K562 (cell line): ENCODE measurements at regions not wholly inside any gene's neighbourhood (a gene's known extent, or its start where the extent isn't known, plus 50 kb on each side); places are given as distances from the start of the nearest gene placed in this dataset.

Experiments
- ATAC-seq: fragments of 200-7000 bp; cut with Tn5 transposase; 3 replicates; pipeline ENCODE4 v1.9.1; 2020; ENCODE audit warnings: moderate library complexity
- BruUV-seq: library from RNA; stranded (reverse); fragments of 400-500 nt; replicated peaks from 2 replicates; lab custom pipeline; 2021; lab: Mats Ljungman, UMichigan
- CTCF ChIA-PET: fragments of 300-600 bp; formaldehyde crosslinking; extraction: SDS; loops from one replicate; lab custom pipeline; 2021; ENCODE audit warnings: low intra/inter-chr PET ratio; lab: Yijun Ruan, JAX
- POLR2A ChIA-PET: fragments of 300-600, 350-650 bp; sonication (Branson Sonifier 250); formaldehyde crosslinking; extraction: SDS; loops from one replicate; lab custom pipeline; 2021; ENCODE audit warnings: antibody characterized with exemption, inconsistent platforms; lab: Yijun Ruan, JAX
- DNase-seq, 4 experiments: peaks; one replicate each; pipeline versions ENCODE4 v3.0.0 to v3.0.0-alpha.2; 2011 to 2018; ENCODE audit warnings: low spot score in 3 of 4, mixed read lengths in 3 of 4; ENCODE audit errors: extremely low read depth in 1 of 4
- FAIRE-seq: peaks from 2 replicates; lab custom pipeline; 2011; peaks lifted over from hg19 to GRCh38; lab: Jason Lieb, UNC
- H2AFZ ChIP-seq: 2 replicates; pipeline ENCODE4 v1.6.0; 2011; ENCODE audit warnings: low read depth, low read length, control low read depth, inconsistent platforms
- H3K27ac ChIP-seq: fragments of 200-600 bp; 3 replicates; pipeline ENCODE4 v1.8.0; 2011; ENCODE audit warnings: low read depth, mild to moderate bottlenecking, control low read depth, inconsistent platforms, low read length, moderate library complexity, mixed read lengths; ENCODE audit errors: extremely low read depth
- H3K27me3 ChIP-seq, 2 experiments: fragments of 300-600 bp in 1 of 2; 2 replicates in 1 of 2; 3 replicates in 1 of 2; pipeline versions ENCODE4 v1.6.0 to v1.8.0; 2011; ENCODE audit warnings: inconsistent platforms in 2 of 2, low read length in 2 of 2, mild to moderate bottlenecking in 1 of 2, mixed read lengths in 1 of 2, moderate library complexity in 1 of 2; ENCODE audit not compliant: control insufficient read depth in 2 of 2, insufficient read depth in 2 of 2
- H3K36me3 ChIP-seq: fragments of 300-600 bp; 3 replicates; pipeline ENCODE4 v1.8.0; 2011; ENCODE audit warnings: mild to moderate bottlenecking, low read length, inconsistent platforms; ENCODE audit not compliant: control insufficient read depth, insufficient read depth
- H3K4me1 ChIP-seq, 2 experiments: fragments of 200-600 bp in 1 of 2; replicated peaks in 1 of 2; 2 replicates in 1 of 2; 3 replicates in 1 of 2; pipeline versions ENCODE4 v1.5.1 to v1.8.0; 2011; ENCODE audit warnings: inconsistent platforms in 2 of 2, low read length in 2 of 2, mild to moderate bottlenecking in 1 of 2, mixed read lengths in 1 of 2, moderate library complexity in 1 of 2; ENCODE audit not compliant: control insufficient read depth in 2 of 2, insufficient read depth in 2 of 2
- H3K4me2 ChIP-seq: 2 replicates; pipeline ENCODE4 v1.6.1; 2011; ENCODE audit warnings: low read length, control low read depth, inconsistent platforms, mixed read lengths; ENCODE audit not compliant: insufficient read depth
- H3K4me3 ChIP-seq: fragments of 200-600 bp; sonication (generic), shearing (Covaris generic); 2 replicates; pipeline ENCODE4 v1.5.1; 2016; ENCODE audit warnings: control low read depth, inconsistent platforms
- H3K79me2 ChIP-seq: fragments of 200-600 bp; 3 replicates; pipeline ENCODE4 v1.8.0; 2011; ENCODE audit warnings: low read length, inconsistent platforms; ENCODE audit not compliant: control insufficient read depth, insufficient read depth
- H3K9ac ChIP-seq, 2 experiments: 2 replicates each; pipeline versions ENCODE4 v1.6.0 to v1.6.1; 2011; ENCODE audit warnings: low read depth in 2 of 2, low read length in 2 of 2, control low read depth in 1 of 2, inconsistent platforms in 1 of 2, mild to moderate bottlenecking in 1 of 2, mixed read lengths in 1 of 2; ENCODE audit not compliant: insufficient read depth in 1 of 2
- H3K9me1 ChIP-seq: one replicate; pipeline ENCODE4 v1.6.0; 2011; ENCODE audit warnings: inconsistent platforms, mild to moderate bottlenecking, low read length, moderate library complexity; ENCODE audit not compliant: control insufficient read depth, insufficient read depth
- H3K9me3 ChIP-seq: replicated peaks from 2 replicates; pipeline ENCODE4 v1.5.1; 2011; ENCODE audit warnings: low read depth, low read length, inconsistent platforms; ENCODE audit not compliant: control insufficient read depth, insufficient read depth
- H4K20me1 ChIP-seq: replicated peaks from 2 replicates; pipeline ENCODE4 v1.6.1; 2011; ENCODE audit warnings: low read length, inconsistent platforms, mixed read lengths; ENCODE audit not compliant: control insufficient read depth, insufficient read depth
- CBX3 ChIP-seq, 2 experiments: IDR thresholded peaks; 1 replicate in 1 of 2; 2 replicates in 1 of 2; pipeline ENCODE4 v1.6.1; 2012; ENCODE audit warnings: inconsistent platforms in 2 of 2, low read length in 2 of 2, borderline replicate concordance in 1 of 2, control low read depth in 1 of 2
- CBX5 ChIP-seq: IDR thresholded peaks from 2 replicates; pipeline ENCODE4 v1.6.1; 2014; ENCODE audit warnings: low read depth, borderline replicate concordance
- ELF1 ChIP-seq: fragments of 200-800 bp; sonication (Bioruptor generic); IDR thresholded peaks from 2 replicates; pipeline ENCODE4 v1.6.1; 2016; ENCODE audit warnings: missing genetic modification characterization, missing compliant biosample characterization
- TRIM24 ChIP-seq, 2 experiments: fragments of 450-650 bp; IDR thresholded peaks; 2 replicates each; pipeline ENCODE4 v1.6.1; 2016
- TRIM28 ChIP-seq: fragments of 450-650 bp; IDR thresholded peaks from 2 replicates; pipeline ENCODE4 v1.6.1; 2017
- ZNF766 ChIP-seq: fragments of 200-800 bp; sonication (Bioruptor generic); conservative IDR thresholded peaks from 2 replicates; pipeline ENCODE4 v1.6.1; 2016; ENCODE audit warnings: missing genetic modification characterization, missing compliant biosample characterization
- WGBS: fragments of 100-300 bp; shearing (Covaris generic); methylation state at CpG from one replicate; pipeline ENCODE4 v1.1.6; 2016; ENCODE audit warnings: low coverage, mixed read lengths; ENCODE audit not compliant: insufficient coverage; ENCODE audit errors: missing lambda C conversion rate; 5-methylcytosine and 5-hydroxymethylcytosine counted together
- in situ Hi-C: fragments of 300-500 bp; cut with MboI; formaldehyde crosslinking; loops from 4 replicates; pipeline ENCODE4 v1.15.0; 2018; ENCODE audit warnings: inconsistent platforms, mixed read lengths
- intact Hi-C: fragments of 100-400 bp; cut with micrococcal nuclease; formaldehyde crosslinking; loops from 2 replicates; pipeline ENCODE4 v1.14.2; 2022
- TF ChIP-seq, protein P1 (sequence below): sonication (generic); formaldehyde crosslinking; IDR thresholded peaks from 2 replicates; pipeline ENCODE4 v1.8.1; 2022; ENCODE audit warnings: missing genetic modification reagents
- TF ChIP-seq, protein P2 (sequence below): fragments of 450-650 bp; IDR thresholded peaks from 2 replicates; pipeline ENCODE4 v1.6.1; 2018; ENCODE audit warnings: mild to moderate bottlenecking, low read depth; ENCODE audit not compliant: partially characterized antibody

DNA sequence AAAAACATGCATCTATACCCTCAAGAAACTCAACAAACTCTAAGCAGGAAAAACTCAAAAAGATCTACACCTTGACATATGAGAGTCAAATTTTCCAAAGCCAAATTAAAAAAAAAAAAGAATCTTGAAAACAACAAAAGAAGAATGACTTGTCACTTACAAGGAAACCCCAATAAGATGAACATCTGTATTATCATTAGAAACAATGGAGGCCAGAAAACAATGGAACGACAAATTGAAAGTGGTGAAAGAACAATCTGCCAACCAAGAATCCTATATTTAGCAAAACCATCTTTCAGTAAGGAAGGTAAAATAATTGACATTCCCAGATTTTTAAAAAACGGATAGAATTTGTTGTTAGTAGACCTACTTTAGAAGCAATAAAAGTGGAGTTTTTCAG lies 516.8 kb downstream of the ACTR3B start:
- WGBS = 0% methylated on average over 2 of the region's 2 CpGs
- Histone ChIP-seq H3K27ac (no peak overlapping the region), H3K4me1 (no peaks in the 10 kb centered on the region), H3K9ac (no peak overlapping the region), H2AFZ (no peak overlapping the region), H3K9me3 (0 out of 2 replicates have a peak, but pooled peaks cover 3% of the 10 kb centered on the region), H3K4me2 (no peak overlapping the region), H3K4me3 (no peak overlapping the region), H3K36me3 (no peaks in the 10 kb centered on the region), H3K79me2 (no peaks in the 10 kb centered on the region), H3K9me1 (no peaks in the 10 kb centered on the region), H4K20me1 (no peaks in the 10 kb centered on the region), H3K27me3 (no peaks in the 10 kb centered on the region)
- ChIA-PET POLR2A (no interaction called here), CTCF (no interaction called here)
- TF ChIP-seq ZNF766 (CRISPR knock-in tag) (peak; percentile 76), TRIM28 (peak; percentile 83), TRIM24 (IDR thresholded peaks at IDR 0.05) (peak in 1 of 2 experiments; percentile 40; a peak in 1 of 4 replicates), CBX5 (peak; percentile 85), CBX3 (IDR thresholded peaks at IDR 0.05; ENCODE audit: borderline replicate concordance in 1 of 2, low read length in 2 of 2) (peak in 1 of 2 experiments; percentile 91; a peak in 2 of 3 replicates), ELF1 (tag) (no peak)
- TF ChIP-seq, protein P1, sequence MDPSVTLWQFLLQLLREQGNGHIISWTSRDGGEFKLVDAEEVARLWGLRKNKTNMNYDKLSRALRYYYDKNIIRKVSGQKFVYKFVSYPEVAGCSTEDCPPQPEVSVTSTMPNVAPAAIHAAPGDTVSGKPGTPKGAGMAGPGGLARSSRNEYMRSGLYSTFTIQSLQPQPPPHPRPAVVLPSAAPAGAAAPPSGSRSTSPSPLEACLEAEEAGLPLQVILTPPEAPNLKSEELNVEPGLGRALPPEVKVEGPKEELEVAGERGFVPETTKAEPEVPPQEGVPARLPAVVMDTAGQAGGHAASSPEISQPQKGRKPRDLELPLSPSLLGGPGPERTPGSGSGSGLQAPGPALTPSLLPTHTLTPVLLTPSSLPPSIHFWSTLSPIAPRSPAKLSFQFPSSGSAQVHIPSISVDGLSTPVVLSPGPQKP (CRISPR knock-in tag) = no peak
- TF ChIP-seq, protein P2, sequence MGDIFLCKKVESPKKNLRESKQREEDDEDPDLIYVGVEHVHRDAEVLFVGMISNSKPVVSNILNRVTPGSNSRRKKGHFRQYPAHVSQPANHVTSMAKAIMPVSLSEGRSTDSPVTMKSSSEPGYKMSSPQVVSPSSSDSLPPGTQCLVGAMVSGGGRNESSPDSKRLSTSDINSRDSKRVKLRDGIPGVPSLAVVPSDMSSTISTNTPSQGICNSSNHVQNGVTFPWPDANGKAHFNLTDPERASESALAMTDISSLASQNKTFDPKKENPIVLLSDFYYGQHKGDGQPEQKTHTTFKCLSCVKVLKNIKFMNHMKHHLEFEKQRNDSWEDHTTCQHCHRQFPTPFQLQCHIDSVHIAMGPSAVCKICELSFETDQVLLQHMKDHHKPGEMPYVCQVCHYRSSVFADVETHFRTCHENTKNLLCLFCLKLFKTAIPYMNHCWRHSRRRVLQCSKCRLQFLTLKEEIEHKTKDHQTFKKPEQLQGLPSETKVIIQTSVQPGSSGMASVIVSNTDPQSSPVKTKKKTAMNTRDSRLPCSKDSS = peak; percentile 73
- in situ Hi-C loops (no loop called here), intact Hi-C loops (no loop called here)
- BruUV-seq = no TSS peak
- no peak for ATAC-seq
- no peak for DNase-seq
- FAIRE-seq = no peak
